Mesendoderm (in vitro differentiated cells): ENCODE measurements at regions not wholly inside any gene's neighbourhood (a gene's known extent, or its start where the extent isn't known, plus 50 kb on each side); places are given as distances from the start of the nearest gene placed in this dataset.

Experiments used
- DNase-seq: peaks from one replicate; pipeline ENCODE4 v3.0.0; 2013
- H2AK5ac ChIP-seq: 2 replicates; pipeline ENCODE4 v1.6.1; 2013; ENCODE audit warnings: low read length, inconsistent platforms
- H2BK120ac ChIP-seq: 2 replicates; pipeline ENCODE4 v1.6.1; 2013; ENCODE audit warnings: low read depth, mild to moderate bottlenecking, low read length, moderate library complexity, mixed read lengths
- H2BK15ac ChIP-seq: replicated peaks from 2 replicates; pipeline ENCODE4 v1.6.1; 2013; ENCODE audit warnings: low read depth, mild to moderate bottlenecking, moderate library complexity
- H2BK5ac ChIP-seq: 2 replicates; pipeline ENCODE4 v1.6.1; 2013; ENCODE audit warnings: low read length, inconsistent platforms
- H3K18ac ChIP-seq: 2 replicates; pipeline ENCODE4 v1.6.1; 2013; ENCODE audit warnings: mild to moderate bottlenecking, low read length, mixed read lengths
- H3K23ac ChIP-seq: one replicate; pipeline ENCODE4 v1.6.1; 2013; ENCODE audit warnings: low read length
- H3K27ac ChIP-seq: 2 replicates; pipeline ENCODE4 v1.5.1; 2013; ENCODE audit warnings: low read depth, mild to moderate bottlenecking, inconsistent platforms, low read length, moderate library complexity
- H3K27me3 ChIP-seq: 2 replicates; pipeline ENCODE4 v1.6.1; 2013; ENCODE audit warnings: low read length, control low read depth, mild to moderate bottlenecking, inconsistent platforms; ENCODE audit not compliant: insufficient read depth, poor library complexity
- H3K36me3 ChIP-seq: 2 replicates; pipeline ENCODE4 v1.6.1; 2013; ENCODE audit warnings: low read length, inconsistent platforms; ENCODE audit not compliant: control insufficient read depth, insufficient read depth
- H3K4ac ChIP-seq: one replicate; pipeline ENCODE4 v1.6.1; 2013; ENCODE audit warnings: low read depth, mild to moderate bottlenecking, low read length, moderate library complexity
- H3K4me1 ChIP-seq: 2 replicates; pipeline ENCODE4 v1.6.1; 2013; ENCODE audit warnings: low read depth, low read length, inconsistent platforms; ENCODE audit not compliant: control insufficient read depth
- H3K4me2 ChIP-seq: 2 replicates; pipeline ENCODE4 v1.6.1; 2013; ENCODE audit warnings: low read length
- H3K4me3 ChIP-seq: 2 replicates; pipeline ENCODE4 v1.5.1; 2013; ENCODE audit warnings: mild to moderate bottlenecking, low read length
- H3K56ac ChIP-seq: one replicate; pipeline ENCODE4 v1.6.1; 2013; ENCODE audit warnings: low read length
- H3K79me1 ChIP-seq: 2 replicates; pipeline ENCODE4 v1.6.1; 2013; ENCODE audit warnings: low read length, inconsistent platforms
- H3K79me2 ChIP-seq: 2 replicates; pipeline ENCODE4 v1.6.1; 2013; ENCODE audit warnings: mild to moderate bottlenecking, low read length; ENCODE audit not compliant: control insufficient read depth, insufficient read depth
- H3K9ac ChIP-seq: 2 replicates; pipeline ENCODE4 v1.6.1; 2013; ENCODE audit warnings: low read length, inconsistent platforms
- H4K5ac ChIP-seq: one replicate; pipeline ENCODE4 v1.6.1; 2013; ENCODE audit warnings: low read length
- H4K8ac ChIP-seq: one replicate; pipeline ENCODE4 v1.6.1; 2013; ENCODE audit warnings: low read depth, mild to moderate bottlenecking, control low read depth, low read length, moderate library complexity
- WGBS: extraction: QIAGEN DNeasy Blood & Tissue Kit; methylation state at CpG from one replicate; pipeline ENCODE4 v1.1.7; 2013; ENCODE audit warnings: low lambda C conversion rate, missing lambda C conversion rate; ENCODE audit not compliant: insufficient coverage; ENCODE audit errors: extremely low coverage; 5-methylcytosine and 5-hydroxymethylcytosine counted together

DNA sequence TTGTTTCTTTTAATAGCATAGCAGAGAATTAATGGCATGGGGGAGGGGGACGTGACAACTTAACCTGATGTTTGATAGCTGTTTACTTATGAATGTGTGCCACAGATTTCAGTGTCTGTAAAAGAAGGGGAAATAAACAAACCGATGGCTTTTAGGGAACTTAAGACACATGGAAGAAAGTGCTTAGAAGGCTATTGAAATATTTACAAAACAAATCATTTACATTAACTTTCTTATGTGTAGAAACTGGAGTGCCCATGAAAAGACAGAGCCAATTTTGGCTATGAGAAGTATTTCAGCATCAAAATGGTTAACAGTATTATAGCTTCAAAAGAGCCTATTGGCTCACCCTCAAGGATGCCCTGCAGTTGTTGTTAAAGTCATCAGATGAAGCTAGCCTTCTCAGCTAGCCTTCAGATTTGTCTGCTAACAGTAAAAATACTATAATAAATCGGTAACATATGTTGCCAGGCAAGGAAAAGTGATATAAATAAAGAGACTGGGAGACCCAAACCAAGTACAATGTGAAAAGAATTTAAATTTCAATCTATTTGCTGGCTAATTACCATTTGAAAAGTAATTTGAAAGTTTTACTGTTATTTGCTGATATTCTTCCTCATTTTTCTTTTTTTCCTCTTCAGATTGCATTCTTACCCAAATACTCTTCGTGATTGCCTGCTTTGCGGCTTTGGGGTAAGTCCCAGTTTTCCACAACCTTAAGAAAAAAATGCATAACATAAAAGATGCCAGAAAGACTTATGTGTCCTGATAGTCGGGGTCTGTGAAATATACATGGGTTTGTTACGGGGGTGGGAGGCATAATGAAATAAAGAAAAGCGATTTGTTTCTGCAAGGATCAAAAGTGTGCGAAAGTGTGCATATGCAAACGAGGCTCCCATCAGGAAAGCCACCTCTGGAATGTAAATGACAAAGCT lies 256.4 kb downstream of the MEIS1 start:
- H2AK5ac ChIP-seq = no peak overlapping the region
- no peak overlapping the region for H3K4ac ChIP-seq
- no peaks in the 10 kb centered on the region for H3K4me1 ChIP-seq
- no peak overlapping the region for H3K18ac ChIP-seq
- H3K36me3 ChIP-seq = no peaks in the 10 kb centered on the region
- H3K9ac ChIP-seq = no peak overlapping the region
- no peak for DNase-seq
- H3K4me3 ChIP-seq = no peak overlapping the region
- no peak overlapping the region for H2BK15ac ChIP-seq
- H3K56ac ChIP-seq = no peak overlapping the region
- H3K27ac ChIP-seq = no peak overlapping the region
- H3K4me2 ChIP-seq = no peak overlapping the region
- H4K8ac ChIP-seq = no peak overlapping the region
- no peak overlapping the region for H4K5ac ChIP-seq
- H3K27me3 ChIP-seq = no peaks in the 10 kb centered on the region
- no peak overlapping the region for H3K23ac ChIP-seq
- H3K79me1 ChIP-seq = no peaks in the 10 kb centered on the region
- no peaks in the 10 kb centered on the region for H3K79me2 ChIP-seq
- WGBS = no CpG with 5 or more reads among the region's 10 CpGs
- H2BK5ac ChIP-seq = no peak overlapping the region
- no peak overlapping the region for H2BK120ac ChIP-seq

DNA sequence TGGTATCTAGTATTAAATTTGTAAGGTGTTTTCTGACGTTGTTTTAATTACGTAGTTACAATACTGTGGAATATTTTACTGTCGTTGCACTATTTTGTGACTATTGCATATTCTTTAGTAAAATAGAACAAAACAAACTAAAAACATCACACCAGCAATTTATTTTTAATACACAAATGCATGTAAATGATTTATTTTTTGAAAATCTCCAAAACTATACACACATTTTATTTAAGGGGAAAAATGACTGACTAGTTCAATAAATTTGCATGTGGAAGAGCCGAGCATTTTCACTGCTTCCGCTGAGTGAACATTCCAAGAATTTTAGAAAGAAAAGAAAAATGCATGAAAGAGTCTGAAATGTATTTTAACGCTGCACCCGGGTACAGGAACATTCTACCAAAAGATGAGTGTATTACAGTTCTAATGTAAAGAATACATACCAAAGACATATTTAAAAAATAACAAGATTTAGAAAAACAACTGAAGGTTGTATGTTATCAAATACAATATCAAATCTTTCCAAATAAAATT lies 257.7 kb downstream of the MEIS1 start:
- Histone ChIP-seq H3K23ac (no peak overlapping the region), H3K18ac (no peak overlapping the region), H4K8ac (no peak overlapping the region), H2BK15ac (no peak overlapping the region), H2BK5ac (no peak overlapping the region), H3K79me1 (no peaks in the 10 kb centered on the region), H3K27me3 (no peaks in the 10 kb centered on the region), H2AK5ac (no peak overlapping the region), H3K4me3 (no peak overlapping the region), H4K5ac (no peak overlapping the region), H3K4me2 (no peak overlapping the region), H2BK120ac (no peak overlapping the region), H3K4ac (no peak overlapping the region), H3K79me2 (no peaks in the 10 kb centered on the region), H3K56ac (no peak overlapping the region), H3K9ac (no peak overlapping the region), H3K36me3 (no peaks in the 10 kb centered on the region), H3K4me1 (no peaks in the 10 kb centered on the region), H3K27ac (no peak overlapping the region)
- no peak for DNase-seq
- no CpG with 5 or more reads among the region's 7 CpGs for WGBS

DNA sequence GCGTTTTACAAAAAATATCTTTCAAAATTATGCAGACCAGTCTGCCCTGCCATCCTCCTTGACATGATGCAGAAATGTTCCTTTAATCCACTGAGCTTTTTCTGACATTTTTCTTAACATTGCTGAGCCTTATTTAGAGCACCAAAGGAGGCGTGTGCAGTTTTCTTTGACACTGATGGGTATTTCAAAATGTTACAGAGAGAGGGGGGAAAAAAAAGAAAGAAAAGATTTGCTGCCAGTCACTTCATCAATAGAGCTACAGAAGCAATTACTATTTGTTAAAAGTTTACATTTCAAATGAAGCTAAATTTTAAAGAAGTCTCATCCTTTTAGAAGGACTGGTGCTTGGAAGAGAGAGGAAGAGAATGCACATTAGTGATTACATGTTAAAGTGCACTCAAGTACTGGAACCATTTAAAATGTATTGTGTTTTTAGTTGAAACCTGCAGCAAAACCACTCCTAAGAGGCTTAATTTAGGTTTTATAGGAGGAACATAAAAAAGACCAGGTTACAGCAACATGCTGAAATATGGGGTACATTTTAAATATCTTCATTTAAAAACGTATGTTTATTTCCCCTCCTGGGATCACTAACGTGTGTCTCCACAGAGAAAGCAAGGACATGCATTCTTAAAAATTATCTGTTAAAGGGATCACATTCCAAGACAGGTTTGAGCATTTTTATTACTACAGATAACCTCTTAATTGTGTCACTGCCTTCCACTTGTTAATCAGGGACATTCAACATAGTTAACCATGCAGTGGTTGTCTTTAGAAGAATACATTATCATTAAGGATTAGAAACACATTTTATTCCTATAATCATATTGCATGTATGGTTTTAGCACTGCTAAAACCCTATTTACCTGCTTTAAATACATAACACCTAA lies 258.4 kb downstream of the MEIS1 start:
- Histone ChIP-seq H3K79me2 (no peaks in the 10 kb centered on the region), H3K9ac (no peak overlapping the region), H3K4me3 (no peak overlapping the region), H4K5ac (no peak overlapping the region), H3K4me2 (no peak overlapping the region), H3K27me3 (no peaks in the 10 kb centered on the region), H2BK5ac (no peak overlapping the region), H3K56ac (no peak overlapping the region), H2BK120ac (no peak overlapping the region), H3K23ac (no peak overlapping the region), H3K4ac (no peak overlapping the region), H2BK15ac (no peak overlapping the region), H2AK5ac (no peak overlapping the region), H3K79me1 (no peaks in the 10 kb centered on the region), H3K36me3 (no peaks in the 10 kb centered on the region), H3K27ac (no peak overlapping the region), H4K8ac (no peak overlapping the region), H3K18ac (no peak overlapping the region), H3K4me1 (no peaks in the 10 kb centered on the region)
- no peak for DNase-seq
- 100% methylated on average over 1 of the region's 4 CpGs for WGBS

DNA sequence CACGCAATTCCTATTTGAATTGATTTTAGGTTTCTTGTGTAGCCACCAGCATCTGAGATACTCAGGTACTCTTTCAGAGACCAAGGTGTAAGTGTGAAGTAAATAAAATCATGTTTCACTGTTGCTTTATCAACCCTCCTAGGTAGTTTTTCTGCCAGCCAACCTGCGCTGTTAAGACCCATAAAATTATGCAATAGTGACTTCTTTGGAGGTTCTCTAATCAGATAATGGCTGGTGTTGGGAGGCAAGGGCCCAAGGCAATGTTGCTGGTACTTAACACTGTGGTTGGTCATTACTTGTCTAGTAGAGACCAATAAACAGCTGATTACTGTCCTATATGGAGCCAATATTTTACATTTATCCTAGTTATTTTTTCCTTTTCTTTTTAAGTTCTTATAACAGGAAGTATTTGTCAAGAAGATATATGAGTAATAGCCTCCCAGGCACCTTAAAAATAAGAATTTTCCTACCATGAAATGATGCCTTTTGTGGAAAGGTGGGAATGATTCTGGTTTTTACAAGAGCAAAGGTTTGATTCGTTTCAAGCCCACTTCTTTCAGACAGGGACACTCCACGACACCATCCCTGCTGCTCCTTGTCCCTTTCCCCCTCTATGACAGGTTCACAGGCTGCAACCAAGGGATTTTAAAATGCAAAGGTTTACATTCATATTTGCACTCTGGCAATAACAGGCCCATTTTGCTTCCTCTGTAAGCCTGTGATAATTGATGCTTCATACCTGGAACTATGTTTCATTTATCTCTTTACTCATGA lies 259.3 kb downstream of the MEIS1 start:
- no peak overlapping the region for H3K56ac ChIP-seq
- no peak overlapping the region for H2BK120ac ChIP-seq
- no peak overlapping the region for H3K18ac ChIP-seq
- no peaks in the 10 kb centered on the region for H3K27me3 ChIP-seq
- no peak overlapping the region for H2AK5ac ChIP-seq
- no peak overlapping the region for H3K4ac ChIP-seq
- H3K4me3 ChIP-seq = no peak overlapping the region
- no peaks in the 10 kb centered on the region for H3K79me2 ChIP-seq
- H3K4me1 ChIP-seq = no peaks in the 10 kb centered on the region
- peak; percentile 18 for DNase-seq
- H4K8ac ChIP-seq = no peak overlapping the region
- no peak overlapping the region for H3K23ac ChIP-seq
- H2BK5ac ChIP-seq = no peak overlapping the region
- H3K27ac ChIP-seq = no peak overlapping the region
- WGBS = no CpG with 5 or more reads among the region's 4 CpGs
- H3K9ac ChIP-seq = no peak overlapping the region
- H2BK15ac ChIP-seq = no peak overlapping the region
- no peak overlapping the region for H3K4me2 ChIP-seq
- no peak overlapping the region for H4K5ac ChIP-seq
- no peaks in the 10 kb centered on the region for H3K79me1 ChIP-seq
- H3K36me3 ChIP-seq = no peaks in the 10 kb centered on the region

DNA sequence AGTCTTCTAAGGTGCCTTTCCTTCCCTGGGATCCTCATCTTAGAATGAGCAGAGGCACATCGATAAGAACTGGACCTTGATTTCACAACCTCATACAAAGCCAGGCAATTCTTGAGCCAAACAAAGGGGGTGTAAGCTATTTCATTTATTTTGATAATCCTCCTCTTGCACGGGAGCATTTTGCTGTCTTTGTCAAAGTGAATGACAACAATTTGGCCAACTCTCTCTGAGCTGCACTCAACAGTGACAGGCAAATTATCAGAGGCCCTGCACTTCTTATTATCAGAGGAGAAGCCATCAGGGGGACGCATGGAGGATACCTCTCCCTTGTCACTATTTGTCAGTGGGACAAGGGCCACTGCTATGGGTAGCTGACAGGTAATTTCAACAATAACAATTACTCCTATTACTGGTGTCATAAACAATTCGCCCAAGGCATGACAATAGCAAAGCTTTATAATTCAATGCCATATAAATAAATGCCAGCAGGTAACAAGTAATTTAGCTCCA lies 260.4 kb downstream of the MEIS1 start:
- no peak overlapping the region for H4K5ac ChIP-seq
- no peak overlapping the region for H2BK15ac ChIP-seq
- H3K23ac ChIP-seq = no peak overlapping the region
- no peaks in the 10 kb centered on the region for H3K79me2 ChIP-seq
- no peaks in the 10 kb centered on the region for H3K27me3 ChIP-seq
- no peaks in the 10 kb centered on the region for H3K79me1 ChIP-seq
- H3K56ac ChIP-seq = no peak overlapping the region
- DNase-seq = no peak
- H3K4me1 ChIP-seq = no peaks in the 10 kb centered on the region
- H3K18ac ChIP-seq = no peak overlapping the region
- H3K4me2 ChIP-seq = no peak overlapping the region
- H3K4ac ChIP-seq = no peak overlapping the region
- H4K8ac ChIP-seq = no peak overlapping the region
- H3K36me3 ChIP-seq = no peaks in the 10 kb centered on the region
- no CpG with 5 or more reads among the region's 4 CpGs for WGBS
- H2AK5ac ChIP-seq = no peak overlapping the region
- H3K4me3 ChIP-seq = no peak overlapping the region
- H2BK5ac ChIP-seq = no peak overlapping the region
- no peak overlapping the region for H3K9ac ChIP-seq
- H2BK120ac ChIP-seq = no peak overlapping the region
- H3K27ac ChIP-seq = no peak overlapping the region
